DND-41 (cell line): ENCODE measurements at regions not wholly inside any gene's neighbourhood (a gene's known extent, or its start where the extent isn't known, plus 50 kb on each side); places are given as distances from the start of the nearest gene placed in this dataset.

ENCODE experiments used
- CTCF ChIP-seq: IDR thresholded peaks from 2 replicates; pipeline ENCODE4 v1.5.1; 2012; ENCODE audit warnings: borderline replicate concordance, low read length, moderate library complexity, mild to moderate bottlenecking; ENCODE audit not compliant: poor library complexity, severe bottlenecking; ENCODE audit errors: extremely low read depth
- EZH2 ChIP-seq: IDR thresholded peaks from 3 replicates; pipeline ENCODE4 v1.6.1; 2012; ENCODE audit warnings: borderline replicate concordance, low read depth, mild to moderate bottlenecking, moderate library complexity, low read length, inconsistent platforms; ENCODE audit not compliant: severe bottlenecking

- TF ChIP-seq CTCF (no peak), EZH2 (no peak)
Measured at GRCh38 chr18:7307526-7307925, 76.6 kb downstream of the LRRC30 start.
